ENCODE measurements at regions not wholly inside any gene's neighbourhood (a gene's known extent, or its start where the extent isn't known, plus 50 kb on each side); places are given as distances from the start of the nearest gene placed in this dataset.
"Not testable (repeated sequence)": the region's sequence is repeated elsewhere in the genome, so short reads cannot be mapped to it uniquely, and the experiment has no call there.

GRCh38 chr20:46785958-46786357 is 76.5 kb downstream of the SLC2A10 start:
- Histone ChIP-seq H3K4me2 (ENCODE audit: low read length) (no peak overlapping the region), H3K4me1 (ENCODE audit: control insufficient read depth, insufficient read depth, low read length) (peaks cover 15% of the 10 kb centered on the region), H3K9ac (ENCODE audit: low read depth, low read length) (no peak overlapping the region), H3K9me3 (replicated peaks; ENCODE audit: low read length) (no peaks in the 10 kb centered on the region), H3K36me3 (ENCODE audit: insufficient read depth, low read length) (no peaks in the 10 kb centered on the region), H3K4me3 (ENCODE audit: low read length) (no peak overlapping the region), H3K27me3 (ENCODE audit: control insufficient read depth, insufficient read depth, low read length) (peaks cover 34% of the 10 kb centered on the region)

- Histone ChIP-seq H3K9ac (ENCODE audit: low read depth, low read length) (no peak overlapping the region), H3K4me1 (ENCODE audit: control insufficient read depth, insufficient read depth, low read length) (peaks cover 15% of the 10 kb centered on the region), H3K4me3 (ENCODE audit: low read length) (no peak overlapping the region), H3K9me3 (replicated peaks; ENCODE audit: low read length) (no peaks in the 10 kb centered on the region), H3K36me3 (ENCODE audit: insufficient read depth, low read length) (no peaks in the 10 kb centered on the region), H3K4me2 (ENCODE audit: low read length) (no peak overlapping the region), H3K27me3 (ENCODE audit: control insufficient read depth, insufficient read depth, low read length) (peaks cover 38% of the 10 kb centered on the region)
Measured at GRCh38 chr20:46786566-46786965, 77.1 kb downstream of the SLC2A10 start.

GRCh38 chr20:46787991-46788762 is 78.7 kb downstream of the SLC2A10 start:
- Histone ChIP-seq H3K4me2 (ENCODE audit: low read length) (no peak overlapping the region), H3K4me1 (ENCODE audit: control insufficient read depth, insufficient read depth, low read length) (peaks cover 15% of the 10 kb centered on the region), H3K36me3 (ENCODE audit: insufficient read depth, low read length) (no peaks in the 10 kb centered on the region), H3K9me3 (replicated peaks; ENCODE audit: low read length) (no peaks in the 10 kb centered on the region), H3K4me3 (ENCODE audit: low read length) (no peak overlapping the region), H3K9ac (ENCODE audit: low read depth, low read length) (no peak overlapping the region), H3K27me3 (ENCODE audit: control insufficient read depth, insufficient read depth, low read length) (peaks cover 52% of the 10 kb centered on the region)

- H3K4me2 ChIP-seq (ENCODE audit: low read length); H3K9me3 ChIP-seq (replicated peaks; ENCODE audit: low read length); H3K4me3 ChIP-seq (ENCODE audit: low read length); H3K36me3 ChIP-seq (ENCODE audit: insufficient read depth, low read length); H3K9ac ChIP-seq (ENCODE audit: low read depth, low read length): not testable (repeated sequence)
- Histone ChIP-seq H3K4me1 (ENCODE audit: control insufficient read depth, insufficient read depth, low read length) (peaks cover 15% of the 10 kb centered on the region), H3K27me3 (ENCODE audit: control insufficient read depth, insufficient read depth, low read length) (peaks cover 55% of the 10 kb centered on the region)
Measured at GRCh38 chr20:46788763-46789091, 79.3 kb downstream of the SLC2A10 start.

- Histone ChIP-seq H3K4me1 (ENCODE audit: control insufficient read depth, insufficient read depth, low read length) (peaks cover 15% of the 10 kb centered on the region), H3K9me3 (replicated peaks; ENCODE audit: low read length) (no peaks in the 10 kb centered on the region), H3K4me2 (ENCODE audit: low read length) (no peak overlapping the region), H3K4me3 (ENCODE audit: low read length) (no peak overlapping the region), H3K9ac (ENCODE audit: low read depth, low read length) (no peak overlapping the region), H3K36me3 (ENCODE audit: insufficient read depth, low read length) (no peaks in the 10 kb centered on the region), H3K27me3 (ENCODE audit: control insufficient read depth, insufficient read depth, low read length) (peaks cover 62% of the 10 kb centered on the region)
Measured at GRCh38 chr20:46789339-46790028, 80.0 kb downstream of the SLC2A10 start.

GRCh38 chr20:46791722-46792416 is 82.4 kb downstream of the SLC2A10 start:
- H3K4me3 ChIP-seq (ENCODE audit: low read length), result no peak overlapping the region
- H3K36me3 ChIP-seq (ENCODE audit: insufficient read depth, low read length), result no peaks in the 10 kb centered on the region
- H3K27me3 ChIP-seq (ENCODE audit: control insufficient read depth, insufficient read depth, low read length), result peaks cover 84% of the 10 kb centered on the region
- H3K9ac ChIP-seq (ENCODE audit: low read depth, low read length), result no peak overlapping the region
- no peaks in the 10 kb centered on the region for H3K9me3 ChIP-seq (replicated peaks; ENCODE audit: low read length)
- no peak overlapping the region for H3K4me2 ChIP-seq (ENCODE audit: low read length)
- peaks cover 7% of the 10 kb centered on the region for H3K4me1 ChIP-seq (ENCODE audit: control insufficient read depth, insufficient read depth, low read length)

GRCh38 chr20:46797206-46797605 is 87.8 kb downstream of the SLC2A10 start:
- H3K4me3 ChIP-seq (ENCODE audit: low read length), result no peak overlapping the region
- H3K36me3 ChIP-seq (ENCODE audit: insufficient read depth, low read length), result no peaks in the 10 kb centered on the region
- no peaks in the 10 kb centered on the region for H3K4me1 ChIP-seq (ENCODE audit: control insufficient read depth, insufficient read depth, low read length)
- H3K4me2 ChIP-seq (ENCODE audit: low read length), result no peak overlapping the region
- H3K27me3 ChIP-seq (ENCODE audit: control insufficient read depth, insufficient read depth, low read length), result peaks cover 95% of the 10 kb centered on the region
- H3K9me3 ChIP-seq (replicated peaks; ENCODE audit: low read length), result no peaks in the 10 kb centered on the region
- H3K9ac ChIP-seq (ENCODE audit: low read depth, low read length), result no peak overlapping the region

GRCh38 chr20:46798430-46798829 is 89.0 kb downstream of the SLC2A10 start:
- Histone ChIP-seq H3K4me3 (ENCODE audit: low read length) (no peak overlapping the region), H3K9me3 (replicated peaks; ENCODE audit: low read length) (no peaks in the 10 kb centered on the region), H3K4me1 (ENCODE audit: control insufficient read depth, insufficient read depth, low read length) (no peaks in the 10 kb centered on the region), H3K4me2 (ENCODE audit: low read length) (no peak overlapping the region), H3K36me3 (ENCODE audit: insufficient read depth, low read length) (no peaks in the 10 kb centered on the region), H3K9ac (ENCODE audit: low read depth, low read length) (no peak overlapping the region), H3K27me3 (ENCODE audit: control insufficient read depth, insufficient read depth, low read length) (peaks cover 94% of the 10 kb centered on the region)

GRCh38 chr20:46799781-46800408 is 90.4 kb downstream of the SLC2A10 start:
- Histone ChIP-seq H3K36me3 (ENCODE audit: insufficient read depth, low read length) (no peaks in the 10 kb centered on the region), H3K9me3 (replicated peaks; ENCODE audit: low read length) (no peaks in the 10 kb centered on the region)

GRCh38 chr20:46800409-46800804 is 91.0 kb downstream of the SLC2A10 start:
- no peaks in the 10 kb centered on the region for H3K36me3 ChIP-seq (ENCODE audit: insufficient read depth, low read length)
- H3K9me3 ChIP-seq (replicated peaks; ENCODE audit: low read length), result no peaks in the 10 kb centered on the region
- H3K4me3 ChIP-seq (ENCODE audit: low read length), result no peak overlapping the region
- no peak overlapping the region for H3K9ac ChIP-seq (ENCODE audit: low read depth, low read length)
- no peak overlapping the region for H3K4me2 ChIP-seq (ENCODE audit: low read length)
- peaks cover 87% of the 10 kb centered on the region for H3K27me3 ChIP-seq (ENCODE audit: control insufficient read depth, insufficient read depth, low read length)
- no peaks in the 10 kb centered on the region for H3K4me1 ChIP-seq (ENCODE audit: control insufficient read depth, insufficient read depth, low read length)

More at GRCh38 chr20:46799781-46800408, 90.4 kb downstream of the SLC2A10 start:
- Histone ChIP-seq H3K4me1 (ENCODE audit: control insufficient read depth, insufficient read depth, low read length) (no peaks in the 10 kb centered on the region), H3K27me3 (ENCODE audit: control insufficient read depth, insufficient read depth, low read length) (peaks cover 92% of the 10 kb centered on the region), H3K9ac (ENCODE audit: low read depth, low read length) (no peak overlapping the region), H3K4me2 (ENCODE audit: low read length) (no peak overlapping the region), H3K4me3 (ENCODE audit: low read length) (no peak overlapping the region)

- no peak overlapping the region for H3K4me2 ChIP-seq (ENCODE audit: low read length)
Measured at GRCh38 chr20:46801003-46801702, 91.7 kb downstream of the SLC2A10 start.

More at GRCh38 chr20:46801003-46801702, 91.7 kb downstream of the SLC2A10 start:
- H3K9me3 ChIP-seq (replicated peaks; ENCODE audit: low read length), result no peaks in the 10 kb centered on the region
- no peaks in the 10 kb centered on the region for H3K4me1 ChIP-seq (ENCODE audit: control insufficient read depth, insufficient read depth, low read length)
- H3K27me3 ChIP-seq (ENCODE audit: control insufficient read depth, insufficient read depth, low read length), result peaks cover 80% of the 10 kb centered on the region
- no peak overlapping the region for H3K9ac ChIP-seq (ENCODE audit: low read depth, low read length)
- no peak overlapping the region for H3K4me3 ChIP-seq (ENCODE audit: low read length)
- no peaks in the 10 kb centered on the region for H3K36me3 ChIP-seq (ENCODE audit: insufficient read depth, low read length)
